ENCODE measurements at regions not wholly inside any gene's neighbourhood (a gene's known extent, or its start where the extent isn't known, plus 50 kb on each side); places are given as distances from the start of the nearest gene placed in this dataset.

DNA sequence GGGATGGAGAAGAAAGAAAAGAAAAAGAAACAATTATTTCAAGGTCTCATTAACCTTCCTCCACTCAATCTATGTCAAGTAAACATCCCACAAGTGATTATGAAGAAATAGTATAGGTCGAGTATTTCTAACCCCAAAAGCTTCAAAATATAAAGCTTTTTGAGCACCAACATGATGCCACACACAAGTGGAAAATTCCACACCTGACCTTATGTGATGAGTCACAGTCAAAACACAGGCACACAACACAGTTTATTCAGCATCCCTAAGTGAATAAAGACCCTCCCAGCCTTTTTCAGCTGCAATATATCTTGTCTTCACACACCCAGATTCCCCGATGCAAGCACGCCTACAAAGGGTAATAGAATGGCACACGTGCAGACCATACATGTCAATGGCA is 51.7 kb upstream of the VEGFC start:
- no peak for ATAC-seq
- Histone ChIP-seq H3K4me3 (replicated peaks in 1 of 3; ENCODE audit: insufficient read depth in 1 of 3, low read depth in 2 of 3, low read length in 3 of 3) (no peak overlapping the region), H3K9ac (ENCODE audit: insufficient read depth, low read depth, low read length) (no peak overlapping the region), H2AFZ (ENCODE audit: low read length) (no peak overlapping the region), H3K27me3 (ENCODE audit: control insufficient read depth in 1 of 2, insufficient read depth in 2 of 2, low read length in 2 of 2) (no peaks in the 10 kb centered on the region), H3K9me3 (ENCODE audit: low read length) (no peaks in the 10 kb centered on the region), H3K4me1 (ENCODE audit: insufficient read depth, low read length) (no peaks in the 10 kb centered on the region), H4K20me1 (ENCODE audit: insufficient read depth, low read length) (no peaks in the 10 kb centered on the region), H3K36me3 (replicated peaks in 1 of 2; ENCODE audit: control insufficient read depth in 1 of 2, insufficient read depth in 2 of 2, low read length in 2 of 2) (no peaks in the 10 kb centered on the region), H3K4me2 (ENCODE audit: low read depth, low read length) (no peak overlapping the region), H3K27ac (ENCODE audit: extremely low read length, insufficient read depth, low read length) (no peak overlapping the region), H3K79me2 (ENCODE audit: insufficient read depth, low read length) (no peaks in the 10 kb centered on the region)
- no peak for DNase-seq (ENCODE audit: low spot score)
- POLR2A ChIA-PET, result no interaction called here
- TF ChIP-seq, protein P1, sequence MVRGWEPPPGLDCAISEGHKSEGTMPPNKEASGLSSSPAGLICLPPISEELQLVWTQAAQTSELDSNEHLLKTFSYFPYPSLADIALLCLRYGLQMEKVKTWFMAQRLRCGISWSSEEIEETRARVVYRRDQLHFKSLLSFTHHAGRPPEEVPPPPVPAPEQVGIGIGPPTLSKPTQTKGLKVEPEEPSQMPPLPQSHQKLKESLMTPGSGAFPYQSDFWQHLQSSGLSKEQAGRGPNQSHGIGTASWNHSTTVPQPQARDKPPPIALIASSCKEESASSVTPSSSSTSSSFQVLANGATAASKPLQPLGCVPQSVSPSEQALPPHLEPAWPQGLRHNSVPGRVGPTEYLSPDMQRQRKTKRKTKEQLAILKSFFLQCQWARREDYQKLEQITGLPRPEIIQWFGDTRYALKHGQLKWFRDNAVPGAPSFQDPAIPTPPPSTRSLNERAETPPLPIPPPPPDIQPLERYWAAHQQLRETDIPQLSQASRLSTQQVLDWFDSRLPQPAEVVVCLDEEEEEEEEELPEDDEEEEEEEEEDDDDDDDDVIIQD (CRISPR knock-in tag; IDR thresholded peaks at IDR 0.05; ENCODE audit: low read depth), result no peak
- TF ChIP-seq ZNF24 (IDR thresholded peaks at IDR 0.05), result no peak
- no peak for TF ChIP-seq RFXANK (CRISPR knock-in tag; IDR thresholded peaks at IDR 0.05)
- TF ChIP-seq, protein P2, sequence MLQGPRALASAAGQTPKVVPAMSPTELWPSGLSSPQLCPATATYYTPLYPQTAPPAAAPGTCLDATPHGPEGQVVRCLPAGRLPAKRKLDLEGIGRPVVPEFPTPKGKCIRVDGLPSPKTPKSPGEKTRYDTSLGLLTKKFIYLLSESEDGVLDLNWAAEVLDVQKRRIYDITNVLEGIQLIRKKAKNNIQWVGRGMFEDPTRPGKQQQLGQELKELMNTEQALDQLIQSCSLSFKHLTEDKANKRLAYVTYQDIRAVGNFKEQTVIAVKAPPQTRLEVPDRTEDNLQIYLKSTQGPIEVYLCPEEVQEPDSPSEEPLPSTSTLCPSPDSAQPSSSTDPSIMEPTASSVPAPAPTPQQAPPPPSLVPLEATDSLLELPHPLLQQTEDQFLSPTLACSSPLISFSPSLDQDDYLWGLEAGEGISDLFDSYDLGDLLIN (CRISPR knock-in tag; IDR thresholded peaks at IDR 0.05; ENCODE audit: borderline replicate concordance), result no peak
- no peak for TF ChIP-seq SOX13 (IDR thresholded peaks at IDR 0.05)
- no peak for TF ChIP-seq SOX13 (CRISPR knock-in tag; conservative IDR thresholded peaks at IDR 0.05 in 1 of 2, IDR thresholded peaks at IDR 0.05 in 1 of 2)
- TF ChIP-seq ZBTB3 (CRISPR knock-in tag; IDR thresholded peaks at IDR 0.05; ENCODE audit: borderline replicate concordance, low read depth), result no peak
- no peak for TF ChIP-seq CEBPG (CRISPR knock-in tag; IDR thresholded peaks at IDR 0.05)
- TF ChIP-seq MBNL3 (CRISPR knock-in tag; conservative IDR thresholded peaks at IDR 0.05), result no peak
- no TSS peak for BruUV-seq (replicated peaks)
- in situ Hi-C loops (cut with HindIII; ENCODE audit: extremely low pct_ligation_motif_present, low pct_unique_long_range_greater_than_20kb) (no loop called here), intact Hi-C loops (cut with micrococcal nuclease; ENCODE audit: unreplicated experiment) (no loop called here)
- no peak for FAIRE-seq
- 52% methylated on average over 4 of the region's 4 CpGs for WGBS (ENCODE audit: low lambda C conversion rate)
- CTCF ChIA-PET (ENCODE audit: low intra/inter-chr PET ratio, low total read pairs), result no interaction called here
